ENCODE measurements at regions not wholly inside any gene's neighbourhood (a gene's known extent, or its start where the extent isn't known, plus 50 kb on each side); places are given as distances from the start of the nearest gene placed in this dataset.
A peak's percentile ranks its signal among the peaks of the same experiment; 100 is the strongest.
"Not testable (repeated sequence)": the region's sequence is repeated elsewhere in the genome, so short reads cannot be mapped to it uniquely, and the experiment has no call there.

DNA sequence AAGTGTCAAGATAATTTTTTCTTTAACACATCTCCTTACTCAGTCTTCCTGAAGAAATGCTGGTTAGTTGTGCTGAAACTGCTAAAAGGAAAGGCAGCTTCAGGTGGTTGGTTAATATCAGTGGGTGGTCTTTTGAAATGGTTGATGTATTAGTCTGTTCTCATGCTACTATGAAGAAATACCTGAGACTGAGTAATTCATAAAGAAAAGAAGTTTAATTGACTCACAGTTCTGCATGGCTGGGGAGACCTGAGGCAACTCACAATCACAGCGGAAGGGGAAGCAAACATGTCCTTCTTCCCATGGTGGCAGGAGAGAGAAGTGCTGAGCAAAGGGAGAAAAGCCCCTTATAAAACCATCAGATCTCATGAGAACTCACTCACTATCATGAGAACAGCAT, 125.9 kb upstream of the CYRIA start:
- no peak for DNase-seq

DNA sequence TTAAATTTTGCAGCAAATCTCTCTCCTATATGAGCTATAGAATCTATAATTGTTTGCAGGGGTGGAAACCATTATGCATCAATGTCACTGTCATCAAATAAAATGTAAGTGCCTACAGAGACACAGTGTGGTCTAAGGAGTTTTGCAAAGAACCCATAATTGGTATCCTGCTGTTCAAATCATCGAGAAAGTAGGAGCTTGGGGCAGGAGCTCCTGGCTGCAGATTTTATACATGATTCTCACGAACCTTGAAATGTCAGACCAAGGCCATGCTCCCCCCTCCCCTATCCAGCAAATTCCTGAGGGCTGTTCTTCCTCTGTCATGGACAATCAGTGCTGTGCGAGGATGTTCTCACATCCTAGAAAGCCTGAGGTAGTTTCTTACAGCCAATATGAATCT, 119.5 kb upstream of the CYRIA start:
- DNase-seq: no peak

DNA sequence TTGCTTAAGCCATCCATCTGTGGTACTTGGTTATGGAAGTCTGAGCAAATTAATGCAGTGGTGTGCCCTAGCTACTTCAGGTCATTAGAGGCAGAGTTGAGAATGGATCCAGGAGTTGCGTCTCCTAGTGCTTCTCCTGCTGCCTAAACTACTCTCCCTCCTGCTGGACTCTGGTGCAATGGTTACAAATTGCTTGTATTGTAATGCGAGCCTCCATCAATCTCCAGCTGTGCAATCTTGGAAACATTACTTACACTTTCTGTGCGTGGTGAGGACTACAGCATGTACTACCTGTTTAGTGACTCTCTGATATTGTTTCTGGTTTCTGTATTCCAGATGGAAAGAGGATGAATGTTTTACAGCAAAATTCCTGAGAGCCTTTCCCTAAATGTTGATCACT, 119.0 kb upstream of the CYRIA start:
- DNase-seq: no peak

DNA sequence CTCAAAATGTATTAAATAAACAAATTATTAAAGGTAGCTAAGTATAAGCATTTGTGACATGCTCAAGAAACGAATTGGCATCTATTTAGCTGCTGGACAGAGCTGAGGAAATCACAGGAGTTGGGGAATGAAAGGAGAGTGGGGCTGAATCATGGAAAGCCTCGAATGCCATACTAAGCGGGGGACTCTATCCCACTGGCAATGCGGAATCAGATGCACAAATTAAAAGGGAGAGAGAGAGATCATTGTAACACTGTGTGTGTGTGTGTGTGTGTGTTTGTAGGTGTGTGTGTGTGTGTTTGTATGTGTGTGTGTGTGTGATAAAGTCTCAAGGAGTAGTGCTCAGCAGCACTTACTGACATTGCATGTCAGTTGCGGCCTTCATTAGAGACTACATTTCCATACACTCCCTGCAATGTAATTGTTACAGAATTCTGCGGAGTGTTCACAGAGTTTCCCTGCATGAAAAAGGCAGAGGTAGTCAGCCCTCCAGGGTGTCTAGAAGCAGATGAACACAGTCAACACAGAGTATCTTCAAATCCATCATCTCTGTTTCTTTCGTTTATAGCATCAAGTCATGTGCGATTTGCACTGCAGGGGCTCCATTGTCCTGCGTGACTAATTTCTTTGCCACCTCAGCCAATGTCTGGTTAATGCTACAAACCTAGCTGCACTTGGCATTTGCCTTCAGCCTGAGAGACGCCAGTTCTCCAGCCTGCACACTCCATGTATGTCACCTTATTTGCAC, 111.7 kb upstream of the CYRIA start:
- no peak for DNase-seq

DNA sequence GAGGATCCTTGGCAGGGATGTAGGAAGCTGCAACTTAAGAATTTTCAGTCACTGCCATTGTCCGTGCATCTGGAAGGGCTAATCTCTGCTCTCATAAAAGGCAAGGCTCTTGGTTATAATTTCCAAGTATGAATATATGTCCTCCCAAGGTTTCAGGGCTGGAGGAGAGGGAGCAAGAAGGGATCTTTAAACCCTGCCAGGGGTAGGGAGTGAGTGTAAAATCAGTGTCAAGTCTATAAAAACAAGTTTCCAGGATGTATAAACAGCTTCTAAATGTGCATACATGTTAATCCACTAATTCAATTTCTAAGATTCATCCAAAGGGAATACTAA, 110.2 kb upstream of the CYRIA start:
- DNase-seq: no peak

DNA sequence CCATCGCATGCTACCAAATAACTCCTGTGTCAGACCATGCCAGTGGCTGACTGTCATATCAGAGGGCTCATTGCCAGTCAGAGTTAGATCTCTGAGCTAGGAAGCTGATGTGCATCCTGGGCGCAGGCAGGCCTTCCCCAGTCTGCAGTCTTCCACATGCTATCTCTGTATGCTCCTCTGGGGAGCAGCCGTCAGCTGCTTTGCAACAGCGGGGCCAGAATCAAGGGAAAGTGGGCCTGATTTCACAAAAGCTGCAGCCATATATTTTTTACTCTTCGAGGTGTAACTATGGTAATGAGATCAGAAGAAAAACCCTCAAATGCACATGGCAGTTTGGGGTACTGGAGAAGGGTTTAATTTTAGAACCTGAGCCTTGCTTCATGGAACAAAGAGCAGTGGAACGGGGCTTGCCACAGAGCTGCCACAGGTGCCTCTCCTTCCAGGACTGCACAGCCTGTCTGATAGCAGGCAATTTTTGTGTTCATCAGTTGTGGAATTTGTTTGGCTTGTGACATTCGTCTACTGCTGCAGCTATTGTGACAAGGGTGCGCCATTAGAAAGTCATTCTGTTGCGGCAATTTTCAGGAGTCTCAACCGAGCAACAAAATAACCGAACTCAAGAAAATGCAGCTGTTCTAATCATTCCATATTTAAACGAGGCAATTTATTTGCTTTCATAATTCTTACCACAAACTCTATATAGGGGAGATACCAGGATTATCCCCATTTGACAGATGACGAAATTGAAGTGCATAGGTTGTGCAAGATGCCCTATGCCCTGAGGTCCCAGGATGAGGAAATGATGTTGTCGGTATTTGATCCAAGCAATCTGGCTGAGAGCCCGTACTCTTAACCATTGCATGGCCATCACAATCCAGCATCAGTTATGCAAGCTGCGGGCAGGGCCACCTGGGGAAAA, 109.6 kb upstream of the CYRIA start:
- DNase-seq: peak; percentile 20

DNA sequence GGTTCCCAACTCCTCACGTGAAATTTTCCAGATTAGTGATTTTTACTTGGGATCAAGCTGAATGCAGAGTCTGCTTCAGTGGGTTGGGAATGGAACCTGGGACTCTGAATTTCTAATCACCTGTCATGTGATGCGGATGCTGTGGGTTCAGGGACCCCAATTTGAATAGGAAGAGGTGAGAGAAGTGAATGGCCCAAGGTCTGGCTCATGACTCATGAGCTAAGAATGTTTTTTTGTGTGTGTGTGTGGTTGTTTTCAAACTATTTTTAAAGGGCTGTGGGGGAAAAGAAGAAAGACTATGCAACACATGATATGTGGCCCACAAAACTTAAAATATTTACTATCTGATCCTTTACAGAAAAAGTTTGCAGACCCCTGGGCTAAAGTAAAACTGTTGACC, 108.5 kb upstream of the CYRIA start:
- DNase-seq: peak; percentile 31

DNA sequence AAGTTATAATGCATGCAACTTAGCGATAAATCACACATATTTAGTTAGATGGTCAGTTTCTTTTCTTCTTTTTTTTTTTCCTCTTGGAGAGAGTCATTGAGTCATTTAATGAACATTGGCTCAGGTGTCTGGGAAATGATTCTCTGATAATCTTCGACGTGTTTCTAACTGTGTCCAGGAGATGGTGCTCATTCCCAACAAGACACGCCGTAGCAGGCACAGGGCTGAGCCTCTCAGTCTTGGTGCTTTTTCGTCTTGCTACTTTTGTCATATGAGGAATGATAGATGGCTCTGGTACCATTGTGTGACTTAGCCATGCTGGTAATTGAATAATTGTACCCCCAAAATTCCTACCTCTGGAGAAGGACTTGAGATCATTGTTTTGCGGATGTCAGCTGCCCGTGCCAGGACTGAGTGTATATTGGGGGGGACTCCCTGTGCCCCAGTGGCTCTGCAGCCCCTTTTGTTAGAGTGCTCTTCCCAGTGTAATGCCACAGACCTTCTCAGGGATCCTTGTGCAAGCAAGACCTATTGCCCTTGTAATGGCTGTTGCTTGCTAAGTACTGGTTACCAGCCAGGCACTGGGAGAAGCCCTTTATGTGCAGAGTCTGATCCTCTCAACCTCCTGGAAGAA, 107.6 kb upstream of the CYRIA start:
- DNase-seq: peak; percentile 61

DNA sequence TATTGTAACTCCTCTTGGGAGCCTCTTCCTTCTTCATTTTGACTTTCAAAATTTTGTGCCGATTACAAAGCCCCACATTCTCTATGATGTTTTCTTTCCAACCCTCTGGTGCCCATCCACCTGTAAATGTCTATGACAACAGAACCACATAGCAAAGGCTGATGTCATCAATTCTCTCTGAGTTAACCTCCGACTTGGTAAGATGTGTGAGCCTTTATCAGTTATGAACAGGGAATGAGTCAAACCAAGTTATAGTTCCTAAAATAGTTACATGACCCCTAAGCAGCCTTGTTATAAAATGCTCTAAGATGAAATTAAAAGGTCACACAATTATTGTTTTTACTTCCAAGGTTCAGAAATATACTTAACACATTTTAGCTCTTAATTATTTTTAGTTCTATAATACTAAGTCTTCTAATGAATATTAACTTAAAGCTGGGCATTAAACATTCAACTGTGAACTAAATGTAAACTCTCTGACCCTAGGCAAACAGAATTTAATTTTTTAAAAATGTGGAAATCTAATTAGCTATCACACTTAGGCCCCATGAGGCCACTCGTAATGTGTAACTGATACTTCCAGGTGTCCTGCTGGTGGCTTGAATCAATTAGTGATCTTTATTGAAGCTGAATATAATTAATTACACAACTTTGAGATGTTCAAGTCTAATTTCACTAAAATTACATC, 102.3 kb upstream of the CYRIA start:
- no peak for DNase-seq

DNA sequence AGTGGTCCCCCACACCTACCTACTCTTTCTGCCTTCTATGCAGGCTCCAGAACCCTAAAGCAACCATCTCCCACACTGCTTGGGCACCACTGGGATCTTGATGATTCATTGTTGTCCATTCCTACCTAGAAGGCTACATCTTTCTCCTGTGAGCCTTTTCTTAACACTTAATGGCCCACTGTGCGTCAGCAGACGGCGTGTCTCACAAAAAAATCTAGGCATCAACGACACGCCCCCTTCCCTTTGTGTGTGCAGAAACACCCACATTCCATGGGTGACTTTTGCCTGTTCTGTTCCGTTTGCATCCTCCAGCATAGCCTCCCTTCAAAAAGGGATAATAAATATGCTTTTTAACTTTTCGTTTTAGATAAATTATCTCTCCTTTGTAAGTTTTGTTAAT, 99.7 kb upstream of the CYRIA start:
- DNase-seq: no peak

DNA sequence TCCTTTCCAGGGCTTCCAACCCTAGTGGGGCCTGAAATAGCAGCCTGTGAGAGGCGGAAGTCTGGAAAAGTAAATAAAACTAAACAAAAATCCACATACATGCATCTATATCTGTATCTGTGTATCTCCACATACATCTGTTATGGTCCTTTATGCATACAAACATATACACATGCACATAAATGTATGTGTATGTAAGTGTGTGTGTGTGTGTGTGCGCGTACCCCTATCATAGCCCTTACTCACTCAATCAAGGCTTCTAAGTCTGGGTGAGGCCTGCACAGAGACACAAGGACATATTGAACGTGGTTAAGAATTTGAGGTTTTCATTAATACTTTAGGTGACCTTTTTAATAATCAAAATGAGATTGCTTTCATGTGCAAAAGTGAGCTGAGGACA, 98.9 kb upstream of the CYRIA start:
- no peak for DNase-seq

DNA sequence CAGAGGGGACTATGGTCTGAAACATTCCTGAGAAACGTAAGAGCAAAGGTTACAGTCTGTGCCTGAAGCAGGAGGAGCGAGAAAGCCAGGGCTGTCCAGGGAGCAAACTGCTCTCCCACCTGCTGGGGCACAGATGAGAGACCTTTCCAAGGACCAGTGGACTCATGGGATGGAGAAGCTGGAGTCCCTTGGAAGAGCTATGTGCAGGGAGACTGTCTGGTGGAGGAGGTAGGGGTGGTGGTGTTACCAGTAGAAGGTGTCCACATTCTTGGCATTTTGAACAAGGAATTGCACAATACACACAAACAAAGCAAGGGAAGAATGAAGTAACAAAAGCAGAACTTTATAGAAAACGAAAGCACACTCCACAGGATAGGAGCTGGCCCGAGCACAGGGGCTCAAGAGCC, 97.9 kb upstream of the CYRIA start:
- no peak for DNase-seq

DNA sequence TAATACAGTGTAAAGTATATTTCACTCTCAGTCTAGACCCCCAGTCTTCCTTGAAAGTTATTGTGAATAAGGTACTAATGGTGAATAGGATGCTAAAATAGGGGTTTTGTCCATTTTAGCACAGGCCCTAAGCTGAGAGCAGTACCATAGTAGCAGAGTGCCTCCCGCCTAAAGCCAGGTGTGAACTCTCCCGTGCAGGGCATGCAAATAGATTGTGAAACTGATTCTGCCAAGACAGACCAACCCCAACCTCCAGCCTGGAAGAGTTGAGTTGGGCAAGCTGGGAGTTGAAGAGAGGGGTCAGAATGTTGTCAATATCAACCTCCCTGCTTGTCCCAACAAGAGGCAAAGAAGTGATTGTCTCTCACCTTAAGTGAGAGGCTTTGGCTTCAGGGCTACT, 97.4 kb upstream of the CYRIA start:
- no peak for DNase-seq

DNA sequence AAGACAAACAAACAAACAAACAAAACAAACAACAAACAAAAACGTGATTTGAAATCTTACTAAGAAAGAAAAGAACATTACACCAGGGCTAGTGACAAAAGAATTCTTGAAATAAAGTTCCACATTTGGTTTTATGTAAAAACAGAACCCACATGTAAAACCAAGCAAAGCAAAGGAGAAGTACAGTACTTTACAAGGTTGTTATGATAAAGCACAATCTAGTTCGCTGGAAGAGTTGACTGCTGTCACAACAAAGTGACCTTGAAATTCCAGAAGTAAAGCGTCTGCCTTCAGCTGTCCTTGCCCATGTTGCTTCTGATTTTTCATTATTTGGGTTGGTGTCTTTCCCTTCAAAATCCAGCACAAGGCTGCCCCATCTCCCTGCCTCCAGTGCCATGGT, 94.8 kb upstream of the CYRIA start:
- DNase-seq: no peak

DNA sequence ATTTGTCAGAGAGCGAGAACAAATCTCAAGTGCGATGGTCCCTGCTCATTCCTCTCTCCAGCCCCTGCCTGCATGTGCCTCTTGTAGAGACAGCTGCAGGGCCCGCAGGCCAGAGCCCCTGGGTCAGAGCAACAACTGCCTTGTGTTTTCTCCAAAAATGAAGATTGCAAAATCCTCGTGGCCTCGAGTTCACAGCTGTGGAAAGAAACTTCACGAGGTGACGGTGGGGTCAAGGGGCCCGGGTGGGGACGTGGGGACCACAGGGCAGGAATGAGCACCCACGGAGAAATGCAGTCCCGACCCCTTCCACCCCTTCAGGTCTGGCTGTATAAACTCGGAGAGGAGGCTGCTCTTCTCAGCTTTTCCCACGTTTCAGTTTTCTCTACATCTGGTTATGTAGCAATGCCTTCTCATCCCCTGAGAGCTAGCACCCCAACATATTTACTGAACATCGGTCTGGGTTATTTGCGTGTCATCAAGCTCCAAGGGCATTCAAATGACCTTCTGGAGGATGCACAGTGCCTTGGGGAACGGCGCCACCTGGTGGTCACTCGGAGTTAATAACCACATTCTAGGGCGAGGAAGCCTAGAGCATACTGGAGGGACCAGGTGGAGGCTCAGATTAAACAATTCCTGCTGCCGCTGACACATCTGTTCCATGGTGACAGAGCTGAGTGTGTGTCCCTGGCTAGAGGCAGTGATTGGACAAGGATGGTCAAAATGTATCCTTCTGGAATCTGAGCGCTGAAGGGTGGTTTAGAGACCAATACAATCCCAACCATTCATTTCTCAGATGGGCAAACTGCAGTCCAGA, 91.4 kb upstream of the CYRIA start:
- DNase-seq: peak; percentile 51

DNA sequence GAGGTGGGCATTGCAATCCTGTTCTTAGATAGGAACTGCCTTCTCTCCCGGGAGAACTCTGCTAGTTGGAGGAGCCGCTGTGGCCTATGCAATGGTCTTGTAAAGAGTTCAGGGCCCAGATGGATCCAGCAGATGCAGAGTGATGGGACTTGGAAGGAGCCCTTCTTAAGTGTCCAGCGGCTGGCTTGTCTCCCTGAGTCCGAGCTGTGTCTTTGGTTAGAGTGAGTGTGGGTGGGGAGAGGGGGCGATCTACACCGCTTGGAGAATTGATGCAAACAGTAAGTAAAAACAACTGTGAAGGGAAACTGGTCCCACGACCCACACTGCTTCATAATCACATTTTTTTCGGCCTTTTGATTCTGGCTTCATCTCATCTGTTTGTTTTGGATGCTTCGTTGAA, 89.8 kb upstream of the CYRIA start:
- no peak for DNase-seq

DNA sequence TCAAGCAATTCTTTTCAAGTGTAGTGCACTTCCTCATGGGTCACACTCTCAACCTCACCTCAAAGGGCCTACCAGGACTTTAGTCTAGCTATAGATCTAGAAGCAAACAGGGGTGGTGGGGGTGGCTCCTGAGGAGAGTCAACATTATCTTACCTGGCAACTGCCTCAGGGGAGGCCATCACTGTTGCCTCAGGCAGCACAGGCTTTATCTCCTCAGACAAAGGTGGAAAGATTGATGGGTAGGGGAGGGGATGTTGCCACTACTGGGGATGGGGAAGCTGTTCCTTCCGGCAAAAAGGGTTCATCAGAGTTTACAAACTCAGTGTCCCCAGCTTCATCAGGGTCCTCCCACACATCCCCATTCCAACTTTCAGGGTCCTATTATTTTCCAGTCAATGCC, 87.4 kb upstream of the CYRIA start:
- not testable (repeated sequence) for DNase-seq

DNA sequence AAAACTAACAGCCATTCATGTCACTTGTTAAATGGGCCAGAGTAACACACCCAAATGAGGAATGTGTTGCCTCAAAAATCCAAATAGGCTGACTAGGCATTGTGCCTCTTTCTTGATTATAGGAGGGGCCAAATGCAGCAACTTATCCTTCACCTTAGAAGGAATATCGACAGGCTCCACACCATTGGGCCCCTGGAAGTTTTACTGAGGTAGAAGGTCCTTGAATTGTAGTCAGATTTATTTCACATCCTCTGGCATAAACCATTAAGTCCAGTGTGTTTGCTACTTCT, 85.2 kb upstream of the CYRIA start:
- DNase-seq: not testable (repeated sequence)

DNA sequence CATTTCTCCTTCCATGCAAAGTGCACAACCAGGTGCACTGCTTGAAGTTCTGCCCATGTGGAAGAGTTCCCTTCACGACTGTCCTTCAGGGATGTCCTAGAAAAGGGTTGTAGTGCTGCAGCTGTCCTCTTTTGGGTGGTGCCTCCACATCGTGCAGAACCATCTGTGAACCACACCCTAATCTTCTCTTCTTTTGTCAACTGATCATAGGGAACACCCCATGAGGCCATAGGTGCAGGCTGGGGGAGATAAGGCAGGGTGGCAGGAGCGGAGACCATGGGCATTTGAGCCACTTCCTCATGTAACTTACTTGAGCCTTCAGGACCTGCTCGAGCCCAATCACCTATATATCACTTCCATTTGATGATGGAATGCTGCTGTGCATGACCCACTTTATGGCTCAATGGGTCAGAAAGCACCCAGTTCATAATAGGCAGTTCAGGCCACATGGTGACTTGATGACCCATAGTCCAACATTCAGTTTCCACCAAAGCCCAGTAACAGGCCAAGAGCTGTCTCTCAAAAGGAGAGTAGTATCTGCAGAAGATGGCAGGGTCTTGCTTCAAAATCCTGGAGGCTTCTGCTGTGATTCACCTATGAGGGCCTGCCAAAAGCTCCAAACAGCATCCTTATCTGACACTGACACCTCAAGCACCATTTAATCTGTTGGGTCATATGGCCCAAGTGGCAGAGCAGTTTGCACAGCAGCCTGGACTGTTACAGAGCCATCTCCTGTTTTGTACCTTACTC, 84.7 kb upstream of the CYRIA start:
- no peak for DNase-seq

DNA sequence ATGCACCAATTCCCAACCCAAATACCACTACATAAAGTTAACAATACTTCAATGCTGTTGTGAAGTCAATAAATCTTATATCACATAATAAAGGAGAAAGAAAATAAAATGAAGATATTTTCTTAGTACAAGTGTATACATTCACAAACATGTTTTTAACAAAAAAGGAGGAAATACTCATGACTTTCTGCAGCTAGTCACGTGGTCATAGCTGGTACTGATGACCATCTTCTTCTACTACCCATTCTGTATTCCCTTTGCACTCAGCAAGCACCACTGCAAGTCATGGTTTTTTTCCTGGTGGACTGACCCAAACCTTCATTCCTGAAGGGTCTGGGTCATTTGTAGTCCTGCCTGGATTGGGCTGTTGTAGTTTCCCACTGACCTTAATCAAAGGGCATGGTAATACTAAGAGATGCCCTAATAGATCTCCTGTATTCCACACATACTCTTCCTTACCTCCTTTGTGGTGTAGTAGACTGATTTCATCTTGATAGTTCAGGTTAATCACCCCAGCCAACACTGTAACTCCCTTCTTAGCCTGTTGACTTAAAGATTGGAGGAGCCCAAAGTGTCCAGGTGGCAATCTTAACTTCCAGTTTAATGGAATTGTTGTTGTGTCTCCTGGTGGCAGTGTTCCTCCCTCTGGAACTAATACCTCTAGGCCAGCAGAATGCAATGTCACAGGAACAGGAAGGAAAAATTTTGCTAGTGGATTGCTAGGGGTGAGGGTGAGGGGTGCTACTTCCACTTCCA, 83.1 kb upstream of the CYRIA start:
- DNase-seq: not testable (repeated sequence)

DNA sequence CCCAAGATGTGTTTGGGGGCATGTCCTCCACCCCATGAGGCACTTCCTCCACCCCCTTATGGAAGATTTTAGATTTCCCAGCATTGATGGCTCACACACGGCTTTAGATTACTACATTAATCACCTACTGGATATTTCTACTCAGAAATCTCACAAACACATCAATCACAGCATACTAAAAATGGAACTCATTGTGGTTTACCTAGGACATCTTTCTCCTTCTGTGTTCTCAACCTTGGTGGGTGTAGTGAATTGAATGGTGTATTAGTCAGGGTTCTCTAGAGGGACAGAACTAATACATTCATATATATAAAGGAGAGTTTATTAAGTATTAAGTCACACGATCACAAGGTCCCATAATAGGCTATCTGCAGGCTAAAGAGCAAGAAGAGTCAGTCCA, 82.1 kb upstream of the CYRIA start:
- DNase-seq: no peak
